ENCODE measurements at regions not wholly inside any gene's neighbourhood (a gene's known extent, or its start where the extent isn't known, plus 50 kb on each side); places are given as distances from the start of the nearest gene placed in this dataset.
"Not testable (repeated sequence)": the region's sequence is repeated elsewhere in the genome, so short reads cannot be mapped to it uniquely, and the experiment has no call there.

GRCh38 chr6:79806661-79807060 lies 140.7 kb downstream of the ELOVL4 start:
- TF ChIP-seq, protein P1, sequence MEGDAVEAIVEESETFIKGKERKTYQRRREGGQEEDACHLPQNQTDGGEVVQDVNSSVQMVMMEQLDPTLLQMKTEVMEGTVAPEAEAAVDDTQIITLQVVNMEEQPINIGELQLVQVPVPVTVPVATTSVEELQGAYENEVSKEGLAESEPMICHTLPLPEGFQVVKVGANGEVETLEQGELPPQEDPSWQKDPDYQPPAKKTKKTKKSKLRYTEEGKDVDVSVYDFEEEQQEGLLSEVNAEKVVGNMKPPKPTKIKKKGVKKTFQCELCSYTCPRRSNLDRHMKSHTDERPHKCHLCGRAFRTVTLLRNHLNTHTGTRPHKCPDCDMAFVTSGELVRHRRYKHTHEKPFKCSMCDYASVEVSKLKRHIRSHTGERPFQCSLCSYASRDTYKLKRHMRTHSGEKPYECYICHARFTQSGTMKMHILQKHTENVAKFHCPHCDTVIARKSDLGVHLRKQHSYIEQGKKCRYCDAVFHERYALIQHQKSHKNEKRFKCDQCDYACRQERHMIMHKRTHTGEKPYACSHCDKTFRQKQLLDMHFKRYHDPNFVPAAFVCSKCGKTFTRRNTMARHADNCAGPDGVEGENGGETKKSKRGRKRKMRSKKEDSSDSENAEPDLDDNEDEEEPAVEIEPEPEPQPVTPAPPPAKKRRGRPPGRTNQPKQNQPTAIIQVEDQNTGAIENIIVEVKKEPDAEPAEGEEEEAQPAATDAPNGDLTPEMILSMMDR (IDR thresholded peaks at IDR 0.05; ENCODE audit: insufficient read depth, low read depth, low read length): not testable (repeated sequence)
- TF ChIP-seq EZH2 (IDR thresholded peaks at IDR 0.05; ENCODE audit: insufficient read depth, low read length): not testable (repeated sequence)

All from astrocyte (in vitro differentiated cells and primary cell).